ENCODE measurements at regions not wholly inside any gene's neighbourhood (a gene's known extent, or its start where the extent isn't known, plus 50 kb on each side); places are given as distances from the start of the nearest gene placed in this dataset.

DNA sequence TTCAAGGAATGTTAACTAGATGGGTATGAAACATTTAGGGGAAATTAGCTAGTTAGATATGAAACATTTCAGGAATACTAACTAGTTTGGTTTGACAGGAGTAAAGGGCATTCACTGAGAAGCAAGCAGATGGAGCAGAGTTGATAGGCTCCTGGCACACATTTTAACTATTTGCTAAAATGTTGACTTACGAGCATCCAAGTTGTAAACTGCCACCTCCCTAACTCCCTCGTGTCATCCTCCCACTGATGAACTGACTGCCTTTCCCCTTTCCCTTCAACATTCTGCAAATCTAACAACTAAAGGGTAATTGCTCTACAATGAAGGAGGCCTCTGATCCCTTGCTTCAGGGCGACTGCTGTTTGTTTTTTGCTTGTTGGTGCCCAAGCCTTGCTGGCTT, 580.4 kb upstream of the FAM98A start:
- H3K27ac ChIP-seq (ENCODE audit: low read depth in 1 of 2, low read length in 2 of 2), result no peak overlapping the region
- no peaks in the 10 kb centered on the region for H3K36me3 ChIP-seq (ENCODE audit: control insufficient read depth in 4 of 4, insufficient read depth in 3 of 4, low read depth in 1 of 4, low read length in 3 of 4)
- no peak overlapping the region for H3K9ac ChIP-seq (ENCODE audit: low read depth in 1 of 2, low read length in 2 of 2)
- H3K4me3 ChIP-seq (ENCODE audit: low read depth in 1 of 3, low read length in 3 of 3), result no peak overlapping the region
- WGBS, result 73% methylated on average over 3 of the region's 3 CpGs
- no peak for TF ChIP-seq ATF3 (IDR thresholded peaks at IDR 0.05)
- no peaks in the 10 kb centered on the region for H3K4me1 ChIP-seq (ENCODE audit: control insufficient read depth in 4 of 4, insufficient read depth in 4 of 4, low read length in 3 of 4)
- H3K27me3 ChIP-seq (ENCODE audit: control insufficient read depth in 4 of 4, insufficient read depth in 4 of 4, low read length in 3 of 4), result no peaks in the 10 kb centered on the region
- peaks cover 0 to 4% (median 0%) of the 10 kb centered on the region in 4 donors for H3K9me3 ChIP-seq (ENCODE audit: control insufficient read depth in 4 of 4, low read length in 3 of 4)
- no peak for DNase-seq (ENCODE audit: low spot score)

GRCh38 chr2:34178482-34178881, 579.4 kb upstream of the FAM98A start:
- no peak overlapping the region for H3K9ac ChIP-seq (ENCODE audit: low read depth in 1 of 2, low read length in 2 of 2)
- peaks cover 0 to 4% (median 0%) of the 10 kb centered on the region in 4 donors for H3K9me3 ChIP-seq (ENCODE audit: control insufficient read depth in 4 of 4, low read length in 3 of 4)
- H3K27ac ChIP-seq (ENCODE audit: low read depth in 1 of 2, low read length in 2 of 2), result no peak overlapping the region
- H3K4me1 ChIP-seq (ENCODE audit: control insufficient read depth in 4 of 4, insufficient read depth in 4 of 4, low read length in 3 of 4), result no peaks in the 10 kb centered on the region
- no peak for DNase-seq (ENCODE audit: low spot score)
- no peaks in the 10 kb centered on the region for H3K27me3 ChIP-seq (ENCODE audit: control insufficient read depth in 4 of 4, insufficient read depth in 4 of 4, low read length in 3 of 4)
- H3K4me3 ChIP-seq (ENCODE audit: low read depth in 1 of 3, low read length in 3 of 3), result no peak overlapping the region
- TF ChIP-seq EGR1 (IDR thresholded peaks at IDR 0.05; ENCODE audit: low read depth in 2 of 2) (no peak), YY1 (IDR thresholded peaks at IDR 0.05) (no peak), RXRA (IDR thresholded peaks at IDR 0.05) (no peak), FOXA2 (IDR thresholded peaks at IDR 0.05) (no peak), FOXA1 (IDR thresholded peaks at IDR 0.05) (no peak), RAD21 (IDR thresholded peaks at IDR 0.05) (no peak), NR2F2 (IDR thresholded peaks at IDR 0.05) (no peak), HNF4A (conservative IDR thresholded peaks at IDR 0.05) (no peak), SP1 (IDR thresholded peaks at IDR 0.05) (no peak), JUND (IDR thresholded peaks at IDR 0.05) (no peak)
- TF ChIP-seq, protein P1, sequence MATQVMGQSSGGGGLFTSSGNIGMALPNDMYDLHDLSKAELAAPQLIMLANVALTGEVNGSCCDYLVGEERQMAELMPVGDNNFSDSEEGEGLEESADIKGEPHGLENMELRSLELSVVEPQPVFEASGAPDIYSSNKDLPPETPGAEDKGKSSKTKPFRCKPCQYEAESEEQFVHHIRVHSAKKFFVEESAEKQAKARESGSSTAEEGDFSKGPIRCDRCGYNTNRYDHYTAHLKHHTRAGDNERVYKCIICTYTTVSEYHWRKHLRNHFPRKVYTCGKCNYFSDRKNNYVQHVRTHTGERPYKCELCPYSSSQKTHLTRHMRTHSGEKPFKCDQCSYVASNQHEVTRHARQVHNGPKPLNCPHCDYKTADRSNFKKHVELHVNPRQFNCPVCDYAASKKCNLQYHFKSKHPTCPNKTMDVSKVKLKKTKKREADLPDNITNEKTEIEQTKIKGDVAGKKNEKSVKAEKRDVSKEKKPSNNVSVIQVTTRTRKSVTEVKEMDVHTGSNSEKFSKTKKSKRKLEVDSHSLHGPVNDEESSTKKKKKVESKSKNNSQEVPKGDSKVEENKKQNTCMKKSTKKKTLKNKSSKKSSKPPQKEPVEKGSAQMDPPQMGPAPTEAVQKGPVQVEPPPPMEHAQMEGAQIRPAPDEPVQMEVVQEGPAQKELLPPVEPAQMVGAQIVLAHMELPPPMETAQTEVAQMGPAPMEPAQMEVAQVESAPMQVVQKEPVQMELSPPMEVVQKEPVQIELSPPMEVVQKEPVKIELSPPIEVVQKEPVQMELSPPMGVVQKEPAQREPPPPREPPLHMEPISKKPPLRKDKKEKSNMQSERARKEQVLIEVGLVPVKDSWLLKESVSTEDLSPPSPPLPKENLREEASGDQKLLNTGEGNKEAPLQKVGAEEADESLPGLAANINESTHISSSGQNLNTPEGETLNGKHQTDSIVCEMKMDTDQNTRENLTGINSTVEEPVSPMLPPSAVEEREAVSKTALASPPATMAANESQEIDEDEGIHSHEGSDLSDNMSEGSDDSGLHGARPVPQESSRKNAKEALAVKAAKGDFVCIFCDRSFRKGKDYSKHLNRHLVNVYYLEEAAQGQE (IDR thresholded peaks at IDR 0.05), result no peak
- H3K36me3 ChIP-seq (ENCODE audit: control insufficient read depth in 4 of 4, insufficient read depth in 3 of 4, low read depth in 1 of 4, low read length in 3 of 4), result no peaks in the 10 kb centered on the region

DNA sequence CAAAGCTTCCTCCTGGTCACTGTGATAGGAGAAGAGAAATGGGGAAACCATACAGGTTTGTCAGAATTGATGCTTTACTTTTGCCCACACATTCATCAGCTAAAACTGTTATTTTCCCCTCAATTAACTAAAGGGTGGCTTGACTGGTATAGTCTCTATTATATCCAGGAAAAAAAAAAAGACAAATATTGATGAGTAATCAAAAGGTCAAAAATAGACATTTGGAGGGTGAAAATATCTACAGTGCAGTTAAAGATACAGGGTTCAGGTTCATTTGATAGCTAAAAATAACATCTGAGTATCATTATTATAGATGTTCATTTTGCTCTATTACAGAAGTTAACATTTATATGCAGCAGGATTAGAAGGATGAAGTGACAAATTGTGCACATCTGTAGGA, 577.6 kb upstream of the FAM98A start:
- H3K27me3 ChIP-seq (ENCODE audit: control insufficient read depth in 4 of 4, insufficient read depth in 4 of 4, low read length in 3 of 4), result no peaks in the 10 kb centered on the region
- no peak overlapping the region for H3K27ac ChIP-seq (ENCODE audit: low read depth in 1 of 2, low read length in 2 of 2)
- no peak overlapping the region for H3K9ac ChIP-seq (ENCODE audit: low read depth in 1 of 2, low read length in 2 of 2)
- H3K9me3 ChIP-seq (ENCODE audit: control insufficient read depth in 4 of 4, low read length in 3 of 4), result peaks cover 0 to 1% (median 0%) of the 10 kb centered on the region in 4 donors
- no peaks in the 10 kb centered on the region for H3K36me3 ChIP-seq (ENCODE audit: control insufficient read depth in 4 of 4, insufficient read depth in 3 of 4, low read depth in 1 of 4, low read length in 3 of 4)
- no peak for DNase-seq (ENCODE audit: low spot score)
- H3K4me3 ChIP-seq (ENCODE audit: low read depth in 1 of 3, low read length in 3 of 3), result no peak overlapping the region
- H3K4me1 ChIP-seq (ENCODE audit: control insufficient read depth in 4 of 4, insufficient read depth in 4 of 4, low read length in 3 of 4), result no peaks in the 10 kb centered on the region
- TF ChIP-seq TAF1 (conservative IDR thresholded peaks at IDR 0.05) (no peak), GABPA (IDR thresholded peaks at IDR 0.05 in 1 of 2, conservative IDR thresholded peaks at IDR 0.05 in 1 of 2) (no peak), RAD21 (IDR thresholded peaks at IDR 0.05) (no peak), SP1 (IDR thresholded peaks at IDR 0.05) (no peak), CTCF (IDR thresholded peaks at IDR 0.05; ENCODE audit: low read depth, low read length, missing input control) (no peak), ATF3 (IDR thresholded peaks at IDR 0.05) (no peak), FOXA2 (IDR thresholded peaks at IDR 0.05) (no peak), HNF4G (IDR thresholded peaks at IDR 0.05) (no peak), JUND (IDR thresholded peaks at IDR 0.05) (no peak), RXRA (IDR thresholded peaks at IDR 0.05) (no peak), FOXA1 (IDR thresholded peaks at IDR 0.05) (no peak)
- TF ChIP-seq, protein P1 (IDR thresholded peaks at IDR 0.05), result no peak
- TF ChIP-seq, protein P2, sequence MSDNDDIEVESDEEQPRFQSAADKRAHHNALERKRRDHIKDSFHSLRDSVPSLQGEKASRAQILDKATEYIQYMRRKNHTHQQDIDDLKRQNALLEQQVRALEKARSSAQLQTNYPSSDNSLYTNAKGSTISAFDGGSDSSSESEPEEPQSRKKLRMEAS (IDR thresholded peaks at IDR 0.05), result no peak
